Embryonic facial prominence (tissue), 1 donor: ENCODE measurements at regions not wholly inside any gene's neighbourhood (a gene's known extent, or its start where the extent isn't known, plus 50 kb on each side); places are given as distances from the start of the nearest gene placed in this dataset.
"Not testable (repeated sequence)": the region's sequence is repeated elsewhere in the genome, so short reads cannot be mapped to it uniquely, and the experiment has no call there.

ENCODE experiments used
- DNase-seq: peaks from one replicate; pipeline ENCODE4 v3.0.0-alpha.2; 2016; ENCODE audit errors: extremely low spot score

DNA sequence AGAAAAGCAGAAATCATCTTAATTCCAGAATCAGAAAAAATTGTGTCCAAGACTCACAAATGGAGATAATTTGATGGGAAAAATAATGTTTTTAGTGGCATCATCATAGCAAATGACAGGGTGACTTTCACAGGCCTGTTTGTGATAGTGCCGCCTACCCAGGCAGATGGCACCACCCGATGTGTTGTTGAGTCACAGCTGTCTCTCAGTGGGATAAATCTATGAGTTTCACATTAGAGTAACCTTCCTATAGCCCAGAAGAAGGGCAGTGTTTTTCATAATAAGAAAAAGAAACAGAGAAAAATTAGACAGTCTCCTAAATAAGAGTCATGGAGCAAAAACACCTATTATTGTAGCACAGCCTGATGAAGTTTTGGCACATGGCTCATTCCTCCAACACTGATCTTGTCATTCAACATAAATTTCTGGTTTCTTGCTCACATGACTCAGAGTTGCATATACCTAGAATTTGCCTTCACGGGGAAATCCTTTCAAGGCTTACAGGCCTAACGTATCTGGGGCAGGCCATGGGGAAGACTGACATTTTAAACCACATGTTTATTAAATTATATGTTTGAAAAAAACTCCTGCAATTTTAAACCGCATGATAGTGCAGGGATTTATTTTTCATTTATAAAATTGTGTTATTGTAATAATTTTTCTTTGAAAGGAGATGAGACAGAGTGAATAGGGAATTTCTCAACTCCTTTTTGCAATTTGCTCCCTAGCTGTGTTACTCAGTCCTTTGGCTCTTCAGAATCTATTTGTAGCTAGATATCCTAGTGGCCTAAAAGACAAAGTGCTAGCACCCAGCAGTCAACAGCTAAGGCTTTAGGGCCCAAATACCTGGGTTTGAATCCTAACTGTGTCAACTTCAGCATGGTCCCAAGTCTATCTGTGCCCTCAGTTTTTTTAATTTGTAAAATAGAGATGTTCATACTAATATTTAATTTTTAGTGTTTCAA lies 393.7 kb downstream of the NDFIP2 start:
- DNase-seq = no peak

GRCh38 chr13:79871594-79871993 lies 390.6 kb downstream of the NDFIP2 start:
- DNase-seq = no peak

GRCh38 chr13:79870766-79871165 lies 389.8 kb downstream of the NDFIP2 start:
- DNase-seq = no peak

- no peak for DNase-seq
Measured at GRCh38 chr13:79870123-79870522, 389.2 kb downstream of the NDFIP2 start.

- DNase-seq = peak; percentile 70
Measured at GRCh38 chr13:79869326-79869725, 388.4 kb downstream of the NDFIP2 start.

DNA sequence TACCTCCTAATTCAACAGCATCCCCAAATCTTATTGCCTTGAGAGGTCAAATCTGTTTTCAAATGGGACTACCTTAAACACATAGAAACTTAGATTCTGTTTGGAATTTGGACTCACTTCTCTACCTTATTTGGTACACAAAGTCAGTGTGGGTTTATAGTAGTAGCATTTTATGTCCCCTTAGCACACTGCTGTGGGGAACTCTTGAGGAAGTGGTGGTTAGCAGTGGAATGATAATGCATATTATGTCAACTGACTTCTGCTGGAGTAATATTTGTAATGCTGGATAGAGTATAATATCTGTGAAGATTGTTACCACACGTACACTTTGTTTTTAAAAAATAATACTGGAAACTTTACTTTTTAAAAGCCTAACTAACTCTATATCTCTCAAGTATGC lies 386.3 kb downstream of the NDFIP2 start:
- DNase-seq = no peak

DNA sequence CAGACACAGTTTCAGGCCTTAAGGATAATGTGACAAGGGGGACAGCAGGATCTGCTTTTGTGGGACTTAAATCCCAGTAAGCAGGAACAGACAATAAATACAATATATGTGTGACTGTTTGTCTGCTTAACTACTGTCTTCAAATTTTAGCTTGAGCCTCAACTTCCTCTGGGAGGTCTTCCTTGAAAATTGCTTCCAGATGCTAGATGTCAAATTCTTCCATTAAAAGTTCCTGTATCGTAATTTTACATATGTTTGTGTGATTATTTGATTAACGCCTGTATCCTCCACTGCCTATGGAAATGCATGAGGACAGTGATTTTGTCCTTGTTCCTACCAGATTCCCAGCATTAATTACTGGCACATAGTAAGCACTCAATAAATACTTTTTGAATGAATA lies 385.5 kb downstream of the NDFIP2 start:
- DNase-seq = no peak

DNA sequence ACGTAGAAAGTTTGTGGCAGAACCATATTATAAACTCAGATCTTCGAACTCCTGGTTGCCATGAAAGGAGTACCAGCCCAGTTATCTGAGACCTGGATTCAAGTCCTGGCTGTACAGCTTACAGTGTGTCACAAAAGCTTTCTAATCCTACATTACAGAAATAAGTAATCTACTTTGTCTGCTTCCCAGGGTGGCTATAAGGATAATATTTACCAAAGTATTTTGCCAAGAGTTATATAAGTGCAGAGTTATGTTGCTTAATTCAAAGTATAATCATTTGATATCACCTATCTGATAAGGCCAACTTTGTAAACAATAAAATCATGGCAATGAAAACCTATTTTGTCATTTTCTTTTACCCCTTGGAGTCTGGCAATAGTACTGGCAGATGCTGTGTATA lies 381.6 kb downstream of the NDFIP2 start:
- no peak for DNase-seq

DNA sequence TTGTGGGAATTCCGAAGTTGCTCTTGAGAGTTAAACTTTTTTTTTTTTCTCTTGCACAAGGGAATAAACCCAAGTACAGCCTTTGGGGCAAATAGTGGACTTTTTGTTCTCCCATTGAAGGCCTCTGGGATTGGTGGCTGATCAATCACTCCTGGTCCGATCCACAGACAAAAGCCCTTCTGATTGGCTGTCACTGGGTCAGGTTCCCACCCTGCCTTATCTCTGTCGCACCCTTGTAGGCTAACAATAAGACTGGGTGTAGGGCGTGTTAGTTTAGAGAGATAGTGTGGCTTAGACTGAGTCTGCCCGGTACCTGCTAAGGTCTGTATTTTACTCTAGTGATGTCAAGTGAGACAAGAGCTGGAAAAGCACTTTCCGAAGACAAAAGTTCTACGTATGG lies 380.8 kb downstream of the NDFIP2 start:
- no peak for DNase-seq

DNA sequence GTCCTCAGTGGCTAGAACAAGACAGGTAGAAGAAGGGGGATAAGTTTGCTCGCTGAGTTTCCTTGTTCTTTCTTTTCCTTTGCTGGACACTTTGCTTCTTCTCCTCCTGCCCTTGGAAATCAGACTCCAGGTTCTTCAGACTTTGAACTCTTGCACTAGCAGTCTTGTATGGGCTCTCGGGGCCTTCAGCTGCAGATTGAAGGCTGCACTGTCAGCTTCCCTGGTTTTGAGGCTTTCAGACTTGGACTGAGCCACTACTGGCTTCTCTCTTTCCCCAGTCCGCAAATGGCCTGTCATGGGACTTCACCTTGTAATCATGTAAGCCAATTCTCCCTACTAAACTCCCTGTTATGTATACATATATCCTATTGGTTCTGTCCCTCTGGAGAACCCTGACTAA lies 379.8 kb downstream of the NDFIP2 start:
- DNase-seq = no peak

GRCh38 chr13:79859756-79860155 lies 378.8 kb downstream of the NDFIP2 start:
- DNase-seq = no peak

- DNase-seq = no peak
Measured at GRCh38 chr13:79853251-79853650, 372.3 kb downstream of the NDFIP2 start.

DNA sequence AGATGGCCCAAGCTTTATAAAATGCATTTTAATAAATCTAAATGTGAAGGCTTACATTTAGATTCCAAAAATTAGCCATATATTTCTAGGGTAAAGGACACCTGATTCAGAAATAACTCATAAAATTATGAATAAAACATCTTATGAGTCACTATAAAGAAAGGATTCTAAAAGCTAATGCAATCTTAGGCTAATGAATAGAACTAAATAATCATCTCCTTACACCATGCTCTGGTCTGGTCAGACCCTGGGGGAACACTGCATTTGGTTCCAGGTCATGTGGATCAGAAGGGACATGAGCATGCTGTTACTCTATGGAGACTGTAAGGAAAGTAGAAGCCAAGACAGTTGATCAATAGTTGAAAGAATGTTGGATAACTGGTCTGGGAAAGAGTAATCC lies 370.4 kb downstream of the NDFIP2 start:
- no peak for DNase-seq

DNA sequence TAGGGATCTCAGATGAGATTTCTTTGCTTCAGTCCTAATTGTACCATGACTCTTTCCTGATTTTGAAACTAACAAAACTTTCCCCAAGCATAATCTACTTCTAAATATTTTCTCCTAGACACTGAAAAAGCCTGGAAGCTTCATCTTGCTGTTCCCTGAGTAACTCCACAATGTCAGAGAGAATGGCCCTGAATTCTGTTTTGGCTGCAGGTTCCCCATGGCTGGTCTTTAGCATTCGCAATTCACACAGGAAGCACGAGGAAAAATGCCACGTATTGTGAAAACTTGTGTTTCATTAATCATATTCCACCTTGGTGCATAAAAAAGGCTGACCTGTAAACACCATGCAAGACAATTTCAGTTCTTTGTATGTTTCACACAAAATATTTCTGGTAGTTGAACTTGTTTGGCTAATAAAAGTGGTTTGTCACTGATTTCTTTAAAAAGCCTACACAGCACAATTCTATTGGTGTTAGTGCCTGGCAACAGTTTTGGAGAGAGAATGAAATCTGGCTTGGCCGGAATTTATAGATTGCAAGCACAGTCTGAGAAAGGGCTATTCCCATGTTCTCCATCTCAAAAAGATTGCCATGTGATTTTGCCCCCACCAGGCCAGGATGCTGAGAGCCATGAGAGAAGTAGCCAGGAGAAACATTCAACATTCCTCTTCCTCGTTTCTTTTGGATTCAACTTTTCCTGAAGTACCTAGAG lies 367.1 kb downstream of the NDFIP2 start:
- DNase-seq = no peak

GRCh38 chr13:79846386-79846785 lies 365.4 kb downstream of the NDFIP2 start:
- no peak for DNase-seq

- no peak for DNase-seq
Measured at GRCh38 chr13:79837741-79838450, 356.9 kb downstream of the NDFIP2 start.

DNA sequence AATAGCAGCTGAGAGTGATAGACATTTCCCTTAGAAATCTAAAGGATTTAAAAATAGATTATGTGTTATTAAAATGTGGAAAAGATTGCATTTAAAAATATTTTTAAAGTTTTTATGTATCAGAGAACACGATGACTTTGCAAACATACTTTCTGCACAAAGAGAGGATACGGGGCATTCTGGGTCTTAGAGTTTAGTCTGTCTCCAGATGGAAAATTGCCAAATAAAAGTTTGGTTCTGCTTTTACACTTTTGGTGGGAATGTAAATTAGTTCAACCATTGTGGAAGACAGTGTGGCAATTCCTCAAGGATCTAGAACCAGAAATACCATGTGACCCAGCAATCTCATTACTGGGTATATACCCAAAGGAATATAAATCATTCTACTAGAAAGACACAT lies 355.2 kb downstream of the NDFIP2 start:
- not testable (repeated sequence) for DNase-seq

DNA sequence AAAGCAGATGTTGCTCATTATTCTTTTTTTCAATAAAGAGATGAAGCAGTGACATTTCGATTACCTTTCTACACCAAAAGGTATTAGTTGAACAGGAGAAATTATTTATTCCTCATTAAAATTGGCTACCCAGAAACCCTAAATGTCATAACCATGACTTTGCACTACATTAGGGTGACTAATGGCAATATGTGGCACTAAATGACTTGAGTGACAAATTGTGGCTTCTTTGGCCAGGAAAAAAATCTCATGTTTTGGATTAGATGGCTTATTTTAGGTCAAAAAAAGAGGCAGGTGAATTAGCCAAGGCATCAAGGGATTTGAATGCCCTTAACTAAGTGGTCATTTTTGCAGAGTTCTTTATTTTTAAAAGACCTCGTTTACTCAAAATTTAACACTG lies 353.9 kb downstream of the NDFIP2 start:
- DNase-seq = no peak

GRCh38 chr13:79833991-79834390 lies 353.0 kb downstream of the NDFIP2 start:
- DNase-seq = no peak

DNA sequence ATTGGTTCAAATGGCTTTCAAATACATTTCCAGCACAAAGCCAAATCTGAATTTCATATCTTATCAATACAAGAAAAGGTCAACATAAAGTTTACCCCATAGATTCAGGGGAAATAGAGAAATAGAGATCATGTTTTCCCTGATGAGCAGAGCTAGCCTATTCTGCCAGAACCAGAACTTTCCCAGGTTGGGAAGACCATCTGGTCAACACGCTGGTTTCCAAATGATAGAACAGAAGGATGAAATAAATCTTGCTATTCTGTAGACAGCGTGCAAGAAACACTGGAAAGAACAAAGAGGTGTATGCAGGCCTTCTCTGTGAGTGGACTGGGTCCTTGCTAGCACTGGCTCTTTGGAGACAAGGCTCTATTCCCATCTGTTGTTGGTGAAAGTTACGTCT lies 350.6 kb downstream of the NDFIP2 start:
- DNase-seq = no peak

- DNase-seq = no peak
Measured at GRCh38 chr13:79830945-79831344, 350.0 kb downstream of the NDFIP2 start.

GRCh38 chr13:79830426-79830825 lies 349.5 kb downstream of the NDFIP2 start:
- no peak for DNase-seq
